ENCODE measurements at regions not wholly inside any gene's neighbourhood (a gene's known extent, or its start where the extent isn't known, plus 50 kb on each side); places are given as distances from the start of the nearest gene placed in this dataset.

DNA sequence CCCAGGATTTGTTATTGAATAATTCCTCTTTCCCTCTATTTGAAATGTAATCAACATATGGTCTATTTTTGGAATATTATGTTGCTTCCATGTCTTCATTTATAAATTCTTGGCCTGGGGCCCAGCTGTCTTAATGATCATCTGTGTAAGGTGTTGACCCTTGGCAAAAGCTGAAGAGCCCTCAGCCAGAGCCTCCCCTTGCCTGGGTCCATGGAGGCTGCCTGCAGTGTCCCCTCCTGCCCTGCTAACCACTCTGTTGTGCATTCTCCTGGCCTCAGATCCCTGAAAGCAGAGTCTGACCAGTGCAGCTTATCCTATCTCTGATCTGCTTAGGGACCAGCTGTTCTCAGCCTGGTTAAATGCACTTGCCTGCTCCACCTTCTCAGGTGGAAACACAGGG lies 226.1 kb upstream of the APCDD1 start:
- Histone ChIP-seq H3K4me3 (replicated peaks in 1 of 2; ENCODE audit: low read depth in 1 of 2, low read length in 2 of 2) (no peak overlapping the region), H3K9me3 (ENCODE audit: control insufficient read depth in 1 of 2, insufficient read depth in 1 of 2, low read depth in 1 of 2, low read length in 2 of 2) (peaks cover 0 to 4% of the 10 kb centered on the region in 2 experiments; a peak in 1 of 4 replicates), H4K20me1 (ENCODE audit: insufficient read depth) (no peaks in the 10 kb centered on the region), H3K27ac (ENCODE audit: low read depth, low read length) (no peak overlapping the region), H3K27me3 (ENCODE audit: insufficient read depth, low read length) (no peaks in the 10 kb centered on the region), H3K79me2 (ENCODE audit: insufficient read depth, low read length) (no peaks in the 10 kb centered on the region), H3K36me3 (ENCODE audit: control insufficient read depth in 1 of 2, insufficient read depth in 2 of 2, low read length in 2 of 2) (no peaks in the 10 kb centered on the region), H3K9me2 (ENCODE audit: insufficient read depth) (no peaks in the 10 kb centered on the region), H3K4me1 (ENCODE audit: control insufficient read depth in 1 of 2, insufficient read depth in 2 of 2, low read length in 2 of 2) (peaks cover 0 to 6% of the 10 kb centered on the region in 2 experiments; a peak in 2 of 4 replicates), H3K4me2 (ENCODE audit: low read length) (no peak overlapping the region), H3K9ac (ENCODE audit: low read length) (no peak overlapping the region), H2AFZ (ENCODE audit: low read depth, low read length, poor library complexity, severe bottlenecking) (no peak overlapping the region)
- intact Hi-C loops (cut with micrococcal nuclease), result no loop called here
- no TSS peak for BruUV-seq (replicated peaks)
- POLR2A ChIA-PET, result no interaction called here
- no peak for TF ChIP-seq POLR2AphosphoS5 (IDR thresholded peaks at IDR 0.05; ENCODE audit: low read depth, low read length)
- no peak for TF ChIP-seq EGR1 (IDR thresholded peaks at IDR 0.05; ENCODE audit: low read depth)
- TF ChIP-seq CEBPB (IDR thresholded peaks at IDR 0.05; ENCODE audit: low read depth), result no peak
- TF ChIP-seq, protein P1, sequence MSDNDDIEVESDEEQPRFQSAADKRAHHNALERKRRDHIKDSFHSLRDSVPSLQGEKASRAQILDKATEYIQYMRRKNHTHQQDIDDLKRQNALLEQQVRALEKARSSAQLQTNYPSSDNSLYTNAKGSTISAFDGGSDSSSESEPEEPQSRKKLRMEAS (IDR thresholded peaks at IDR 0.05), result no peak
- TF ChIP-seq CBX3 (IDR thresholded peaks at IDR 0.05; ENCODE audit: low read depth), result no peak
- TF ChIP-seq YY1 (IDR thresholded peaks at IDR 0.05; ENCODE audit: extremely low read depth, insufficient replicate concordance, low read depth, low read length), result no peak
- TF ChIP-seq, protein P2, sequence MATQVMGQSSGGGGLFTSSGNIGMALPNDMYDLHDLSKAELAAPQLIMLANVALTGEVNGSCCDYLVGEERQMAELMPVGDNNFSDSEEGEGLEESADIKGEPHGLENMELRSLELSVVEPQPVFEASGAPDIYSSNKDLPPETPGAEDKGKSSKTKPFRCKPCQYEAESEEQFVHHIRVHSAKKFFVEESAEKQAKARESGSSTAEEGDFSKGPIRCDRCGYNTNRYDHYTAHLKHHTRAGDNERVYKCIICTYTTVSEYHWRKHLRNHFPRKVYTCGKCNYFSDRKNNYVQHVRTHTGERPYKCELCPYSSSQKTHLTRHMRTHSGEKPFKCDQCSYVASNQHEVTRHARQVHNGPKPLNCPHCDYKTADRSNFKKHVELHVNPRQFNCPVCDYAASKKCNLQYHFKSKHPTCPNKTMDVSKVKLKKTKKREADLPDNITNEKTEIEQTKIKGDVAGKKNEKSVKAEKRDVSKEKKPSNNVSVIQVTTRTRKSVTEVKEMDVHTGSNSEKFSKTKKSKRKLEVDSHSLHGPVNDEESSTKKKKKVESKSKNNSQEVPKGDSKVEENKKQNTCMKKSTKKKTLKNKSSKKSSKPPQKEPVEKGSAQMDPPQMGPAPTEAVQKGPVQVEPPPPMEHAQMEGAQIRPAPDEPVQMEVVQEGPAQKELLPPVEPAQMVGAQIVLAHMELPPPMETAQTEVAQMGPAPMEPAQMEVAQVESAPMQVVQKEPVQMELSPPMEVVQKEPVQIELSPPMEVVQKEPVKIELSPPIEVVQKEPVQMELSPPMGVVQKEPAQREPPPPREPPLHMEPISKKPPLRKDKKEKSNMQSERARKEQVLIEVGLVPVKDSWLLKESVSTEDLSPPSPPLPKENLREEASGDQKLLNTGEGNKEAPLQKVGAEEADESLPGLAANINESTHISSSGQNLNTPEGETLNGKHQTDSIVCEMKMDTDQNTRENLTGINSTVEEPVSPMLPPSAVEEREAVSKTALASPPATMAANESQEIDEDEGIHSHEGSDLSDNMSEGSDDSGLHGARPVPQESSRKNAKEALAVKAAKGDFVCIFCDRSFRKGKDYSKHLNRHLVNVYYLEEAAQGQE (IDR thresholded peaks at IDR 0.05; ENCODE audit: low read depth), result no peak
- TF ChIP-seq RAD21 (IDR thresholded peaks at IDR 0.05; ENCODE audit: low read depth), result no peak
- TF ChIP-seq, protein P3, sequence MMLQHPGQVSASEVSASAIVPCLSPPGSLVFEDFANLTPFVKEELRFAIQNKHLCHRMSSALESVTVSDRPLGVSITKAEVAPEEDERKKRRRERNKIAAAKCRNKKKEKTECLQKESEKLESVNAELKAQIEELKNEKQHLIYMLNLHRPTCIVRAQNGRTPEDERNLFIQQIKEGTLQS (IDR thresholded peaks at IDR 0.05), result no peak
- TF ChIP-seq ZNF274 (IDR thresholded peaks at IDR 0.05; ENCODE audit: low read depth, low read length), result no peak
- TF ChIP-seq JUND (IDR thresholded peaks at IDR 0.05), result no peak
- TF ChIP-seq SRF (IDR thresholded peaks at IDR 0.05; ENCODE audit: low read depth), result no peak
- TF ChIP-seq, protein P4, sequence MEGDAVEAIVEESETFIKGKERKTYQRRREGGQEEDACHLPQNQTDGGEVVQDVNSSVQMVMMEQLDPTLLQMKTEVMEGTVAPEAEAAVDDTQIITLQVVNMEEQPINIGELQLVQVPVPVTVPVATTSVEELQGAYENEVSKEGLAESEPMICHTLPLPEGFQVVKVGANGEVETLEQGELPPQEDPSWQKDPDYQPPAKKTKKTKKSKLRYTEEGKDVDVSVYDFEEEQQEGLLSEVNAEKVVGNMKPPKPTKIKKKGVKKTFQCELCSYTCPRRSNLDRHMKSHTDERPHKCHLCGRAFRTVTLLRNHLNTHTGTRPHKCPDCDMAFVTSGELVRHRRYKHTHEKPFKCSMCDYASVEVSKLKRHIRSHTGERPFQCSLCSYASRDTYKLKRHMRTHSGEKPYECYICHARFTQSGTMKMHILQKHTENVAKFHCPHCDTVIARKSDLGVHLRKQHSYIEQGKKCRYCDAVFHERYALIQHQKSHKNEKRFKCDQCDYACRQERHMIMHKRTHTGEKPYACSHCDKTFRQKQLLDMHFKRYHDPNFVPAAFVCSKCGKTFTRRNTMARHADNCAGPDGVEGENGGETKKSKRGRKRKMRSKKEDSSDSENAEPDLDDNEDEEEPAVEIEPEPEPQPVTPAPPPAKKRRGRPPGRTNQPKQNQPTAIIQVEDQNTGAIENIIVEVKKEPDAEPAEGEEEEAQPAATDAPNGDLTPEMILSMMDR (IDR thresholded peaks at IDR 0.05 in 2 of 3, conservative IDR thresholded peaks at IDR 0.05 in 1 of 3; ENCODE audit: borderline replicate concordance in 1 of 3, insufficient read depth in 1 of 3, low read depth in 2 of 3, low read length in 2 of 3), result no peak
- TF ChIP-seq SIN3A (IDR thresholded peaks at IDR 0.05; ENCODE audit: low read depth), result no peak
- TF ChIP-seq, protein P5, sequence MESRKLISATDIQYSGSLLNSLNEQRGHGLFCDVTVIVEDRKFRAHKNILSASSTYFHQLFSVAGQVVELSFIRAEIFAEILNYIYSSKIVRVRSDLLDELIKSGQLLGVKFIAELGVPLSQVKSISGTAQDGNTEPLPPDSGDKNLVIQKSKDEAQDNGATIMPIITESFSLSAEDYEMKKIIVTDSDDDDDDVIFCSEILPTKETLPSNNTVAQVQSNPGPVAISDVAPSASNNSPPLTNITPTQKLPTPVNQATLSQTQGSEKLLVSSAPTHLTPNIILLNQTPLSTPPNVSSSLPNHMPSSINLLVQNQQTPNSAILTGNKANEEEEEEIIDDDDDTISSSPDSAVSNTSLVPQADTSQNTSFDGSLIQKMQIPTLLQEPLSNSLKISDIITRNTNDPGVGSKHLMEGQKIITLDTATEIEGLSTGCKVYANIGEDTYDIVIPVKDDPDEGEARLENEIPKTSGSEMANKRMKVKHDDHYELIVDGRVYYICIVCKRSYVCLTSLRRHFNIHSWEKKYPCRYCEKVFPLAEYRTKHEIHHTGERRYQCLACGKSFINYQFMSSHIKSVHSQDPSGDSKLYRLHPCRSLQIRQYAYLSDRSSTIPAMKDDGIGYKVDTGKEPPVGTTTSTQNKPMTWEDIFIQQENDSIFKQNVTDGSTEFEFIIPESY (IDR thresholded peaks at IDR 0.05; ENCODE audit: extremely low read depth, insufficient replicate concordance, low read length), result no peak
- TF ChIP-seq FOSL1 (IDR thresholded peaks at IDR 0.05; ENCODE audit: low read depth), result no peak
- no peak for TF ChIP-seq EZH2phosphoT487 (IDR thresholded peaks at IDR 0.05; ENCODE audit: borderline replicate concordance)
- no peak for TF ChIP-seq EZH2 (IDR thresholded peaks at IDR 0.05)
- no peak for TF ChIP-seq TCF7L2 (IDR thresholded peaks at IDR 0.05; ENCODE audit: borderline replicate concordance, extremely low read depth, insufficient read depth, insufficient read length)
- TF ChIP-seq SP1 (IDR thresholded peaks at IDR 0.05; ENCODE audit: low read depth), result no peak
- RAD21 ChIA-PET (ENCODE audit: low non-redundant PET in 1 of 2, low total read pairs in 2 of 2, uncharacterized antibody in 2 of 2, unreplicated experiment in 2 of 2), result no interaction called here
- DNase-seq (ENCODE audit: low read depth, low spot score) (no peak), ATAC-seq (no peak)
- CTCF ChIA-PET, result no interaction called here

Data from HCT116 (cell line).